K562 (cell line): ENCODE measurements at regions not wholly inside any gene's neighbourhood (a gene's known extent, or its start where the extent isn't known, plus 50 kb on each side); places are given as distances from the start of the nearest gene placed in this dataset.

Source experiments
- ATAC-seq: fragments of 200-7000 bp; cut with Tn5 transposase; 3 replicates; pipeline ENCODE4 v1.9.1; 2020; ENCODE audit warnings: moderate library complexity
- BruUV-seq: library from RNA; stranded (reverse); fragments of 400-500 nt; replicated peaks from 2 replicates; lab custom pipeline; 2021; lab: Mats Ljungman, UMichigan
- CTCF ChIA-PET: fragments of 300-600 bp; formaldehyde crosslinking; extraction: SDS; loops from one replicate; lab custom pipeline; 2021; ENCODE audit warnings: low intra/inter-chr PET ratio; lab: Yijun Ruan, JAX
- POLR2A ChIA-PET: fragments of 300-600, 350-650 bp; sonication (Branson Sonifier 250); formaldehyde crosslinking; extraction: SDS; loops from one replicate; lab custom pipeline; 2021; ENCODE audit warnings: antibody characterized with exemption, inconsistent platforms; lab: Yijun Ruan, JAX
- DNase-seq, 4 experiments: peaks; one replicate each; pipeline versions ENCODE4 v3.0.0 to v3.0.0-alpha.2; 2011 to 2018; ENCODE audit warnings: low spot score in 3 of 4, mixed read lengths in 3 of 4; ENCODE audit errors: extremely low read depth in 1 of 4
- FAIRE-seq: peaks from 2 replicates; lab custom pipeline; 2011; peaks lifted over from hg19 to GRCh38; lab: Jason Lieb, UNC
- H2AFZ ChIP-seq: 2 replicates; pipeline ENCODE4 v1.6.0; 2011; ENCODE audit warnings: low read depth, low read length, control low read depth, inconsistent platforms
- H3K27ac ChIP-seq: fragments of 200-600 bp; 3 replicates; pipeline ENCODE4 v1.8.0; 2011; ENCODE audit warnings: low read depth, mild to moderate bottlenecking, control low read depth, inconsistent platforms, low read length, moderate library complexity, mixed read lengths; ENCODE audit errors: extremely low read depth
- H3K27me3 ChIP-seq, 2 experiments: fragments of 300-600 bp in 1 of 2; 2 replicates in 1 of 2; 3 replicates in 1 of 2; pipeline versions ENCODE4 v1.6.0 to v1.8.0; 2011; ENCODE audit warnings: inconsistent platforms in 2 of 2, low read length in 2 of 2, mild to moderate bottlenecking in 1 of 2, mixed read lengths in 1 of 2, moderate library complexity in 1 of 2; ENCODE audit not compliant: control insufficient read depth in 2 of 2, insufficient read depth in 2 of 2
- H3K36me3 ChIP-seq: fragments of 300-600 bp; 3 replicates; pipeline ENCODE4 v1.8.0; 2011; ENCODE audit warnings: mild to moderate bottlenecking, low read length, inconsistent platforms; ENCODE audit not compliant: control insufficient read depth, insufficient read depth
- H3K4me1 ChIP-seq, 2 experiments: fragments of 200-600 bp in 1 of 2; replicated peaks in 1 of 2; 2 replicates in 1 of 2; 3 replicates in 1 of 2; pipeline versions ENCODE4 v1.5.1 to v1.8.0; 2011; ENCODE audit warnings: inconsistent platforms in 2 of 2, low read length in 2 of 2, mild to moderate bottlenecking in 1 of 2, mixed read lengths in 1 of 2, moderate library complexity in 1 of 2; ENCODE audit not compliant: control insufficient read depth in 2 of 2, insufficient read depth in 2 of 2
- H3K4me2 ChIP-seq: 2 replicates; pipeline ENCODE4 v1.6.1; 2011; ENCODE audit warnings: low read length, control low read depth, inconsistent platforms, mixed read lengths; ENCODE audit not compliant: insufficient read depth
- H3K4me3 ChIP-seq: fragments of 200-600 bp; sonication (generic), shearing (Covaris generic); 2 replicates; pipeline ENCODE4 v1.5.1; 2016; ENCODE audit warnings: control low read depth, inconsistent platforms
- H3K79me2 ChIP-seq: fragments of 200-600 bp; 3 replicates; pipeline ENCODE4 v1.8.0; 2011; ENCODE audit warnings: low read length, inconsistent platforms; ENCODE audit not compliant: control insufficient read depth, insufficient read depth
- H3K9ac ChIP-seq, 2 experiments: 2 replicates each; pipeline versions ENCODE4 v1.6.0 to v1.6.1; 2011; ENCODE audit warnings: low read depth in 2 of 2, low read length in 2 of 2, control low read depth in 1 of 2, inconsistent platforms in 1 of 2, mild to moderate bottlenecking in 1 of 2, mixed read lengths in 1 of 2; ENCODE audit not compliant: insufficient read depth in 1 of 2
- H3K9me1 ChIP-seq: one replicate; pipeline ENCODE4 v1.6.0; 2011; ENCODE audit warnings: inconsistent platforms, mild to moderate bottlenecking, low read length, moderate library complexity; ENCODE audit not compliant: control insufficient read depth, insufficient read depth
- H3K9me3 ChIP-seq: replicated peaks from 2 replicates; pipeline ENCODE4 v1.5.1; 2011; ENCODE audit warnings: low read depth, low read length, inconsistent platforms; ENCODE audit not compliant: control insufficient read depth, insufficient read depth
- H4K20me1 ChIP-seq: replicated peaks from 2 replicates; pipeline ENCODE4 v1.6.1; 2011; ENCODE audit warnings: low read length, inconsistent platforms, mixed read lengths; ENCODE audit not compliant: control insufficient read depth, insufficient read depth
- KLF13 ChIP-seq: fragments of 450-650 bp; IDR thresholded peaks from 2 replicates; pipeline ENCODE4 v1.6.1; 2016; ENCODE audit warnings: missing genetic modification characterization, low read depth, mild to moderate bottlenecking, missing compliant biosample characterization, moderate library complexity, borderline replicate concordance
- NFIC ChIP-seq: fragments of 450-650 bp; IDR thresholded peaks from 2 replicates; pipeline ENCODE4 v1.6.1; 2017; ENCODE audit warnings: mild to moderate bottlenecking, inconsistent platforms
- NFIX ChIP-seq: fragments of 250-450 bp; sonication (Bioruptor Pico); IDR thresholded peaks from 2 replicates; pipeline ENCODE4 v1.4.0; 2020; ENCODE audit warnings: low read depth, mild to moderate bottlenecking, moderate library complexity
- ZBTB49 ChIP-seq: sonication (generic); formaldehyde crosslinking; IDR thresholded peaks from 2 replicates; pipeline ENCODE4 v1.8.0; 2022; ENCODE audit warnings: missing genetic modification reagents, mild to moderate bottlenecking, borderline replicate concordance
- in situ Hi-C: fragments of 300-500 bp; cut with MboI; formaldehyde crosslinking; loops from 4 replicates; pipeline ENCODE4 v1.15.0; 2018; ENCODE audit warnings: inconsistent platforms, mixed read lengths
- intact Hi-C: fragments of 100-400 bp; cut with micrococcal nuclease; formaldehyde crosslinking; loops from 2 replicates; pipeline ENCODE4 v1.14.2; 2022

GRCh38 chr1:118825619-118826018 is 162.5 kb downstream of the TBX15 start:
- no peak overlapping the region for H3K4me2 ChIP-seq
- BruUV-seq: no TSS peak
- no peaks in the 10 kb centered on the region for H3K79me2 ChIP-seq
- DNase-seq (no peak), ATAC-seq (no peak), FAIRE-seq (peak; percentile 44)
- H3K36me3 ChIP-seq: no peaks in the 10 kb centered on the region
- H3K4me1 ChIP-seq: no peaks in the 10 kb centered on the region
- H3K4me3 ChIP-seq: no peak overlapping the region
- intact Hi-C loops: no loop called here
- no peak overlapping the region for H2AFZ ChIP-seq
- H3K9me1 ChIP-seq: no peaks in the 10 kb centered on the region
- H3K9me3 ChIP-seq: no peaks in the 10 kb centered on the region
- no peaks in the 10 kb centered on the region for H3K27me3 ChIP-seq
- no peak overlapping the region for H3K9ac ChIP-seq
- in situ Hi-C loops: no loop called here
- CTCF ChIA-PET: no interaction called here
- no peaks in the 10 kb centered on the region for H4K20me1 ChIP-seq
- POLR2A ChIA-PET: interaction anchor here (1.1 kb wide), 1 partner anchor 13 kb away, joined by 3 read pairs; no protein-coding TSS in a partner anchor
- no peak overlapping the region for H3K27ac ChIP-seq
- TF ChIP-seq KLF13 (tag) (no peak), ZBTB49 (CRISPR knock-in tag) (no peak), NFIX (peak; percentile 63), NFIC (peak; percentile 66; the same call in 1 of the 2 replicates)
